K562 (cell line): ENCODE measurements at regions not wholly inside any gene's neighbourhood (a gene's known extent, or its start where the extent isn't known, plus 50 kb on each side); places are given as distances from the start of the nearest gene placed in this dataset.

ENCODE experiments used
- CTCF ChIP-seq, 3 experiments: IDR thresholded peaks in 2 of 3; conservative IDR thresholded peaks in 1 of 3; 2 replicates each; pipeline ENCODE4 v1.5.1; 2011 to 2012; ENCODE audit warnings: low read length in 3 of 3, mild to moderate bottlenecking in 3 of 3, control low read depth in 2 of 3, improper control_type of control experiment in 1 of 3, inconsistent platforms in 1 of 3, low read depth in 1 of 3, mixed read lengths in 1 of 3, moderate library complexity in 1 of 3; ENCODE audit not compliant: insufficient read depth in 2 of 3
- JUN ChIP-seq, 2 experiments: sonication (generic) in 1 of 2; formaldehyde crosslinking in 1 of 2; IDR thresholded peaks; 2 replicates each; pipeline versions ENCODE4 v1.6.1 to v1.8.0; 2012 to 2022; ENCODE audit warnings: borderline replicate concordance in 2 of 2, mild to moderate bottlenecking in 2 of 2, improper control_type of control experiment in 1 of 2, low read depth in 1 of 2, low read length in 1 of 2, missing genetic modification reagents in 1 of 2
- MAX ChIP-seq: sonication (generic); formaldehyde crosslinking; IDR thresholded peaks from 2 replicates; pipeline ENCODE4 v1.9.0; 2022; ENCODE audit warnings: mild to moderate bottlenecking, missing genetic modification reagents
- POLR2AphosphoS2 ChIP-seq: IDR thresholded peaks from 2 replicates; pipeline ENCODE4 v1.6.1; 2012; ENCODE audit warnings: low read length, improper control_type of control experiment
- POLR2AphosphoS5 ChIP-seq: IDR thresholded peaks from 2 replicates; pipeline ENCODE4 v1.6.1; 2011; ENCODE audit warnings: mild to moderate bottlenecking, low read depth, low read length, moderate library complexity; ENCODE audit not compliant: control insufficient read depth, insufficient read depth
- RB1 ChIP-seq: fragments of 450-650 bp; IDR thresholded peaks from 2 replicates; pipeline ENCODE4 v1.6.1; 2017; ENCODE audit warnings: low read depth, mild to moderate bottlenecking
- SP2 ChIP-seq: IDR thresholded peaks from 2 replicates; pipeline ENCODE4 v1.6.1; 2011; ENCODE audit warnings: mild to moderate bottlenecking, low read depth, low read length, moderate library complexity; ENCODE audit not compliant: poor library complexity, severe bottlenecking; ENCODE audit errors: extremely low read depth
- USF1 ChIP-seq: sonication (generic); formaldehyde crosslinking; IDR thresholded peaks from 2 replicates; pipeline ENCODE4 v1.9.0; 2022; ENCODE audit warnings: mild to moderate bottlenecking, missing genetic modification reagents
- ZNF134 ChIP-seq: fragments of 250-450 bp; sonication (Bioruptor Pico); conservative IDR thresholded peaks from 2 replicates; pipeline ENCODE4 v1.4.0; 2020

GRCh38 chr21:16588433-16588860 is 858.7 kb downstream of the USP25 start:
- no peak for TF ChIP-seq SP2
- no peak for TF ChIP-seq RB1
- TF ChIP-seq ZNF134 (CRISPR knock-in tag), result no peak
- TF ChIP-seq POLR2AphosphoS2, result no peak
- TF ChIP-seq MAX, result no peak
- TF ChIP-seq CTCF (IDR thresholded peaks at IDR 0.05 in 2 of 3, conservative IDR thresholded peaks at IDR 0.05 in 1 of 3; ENCODE audit: insufficient read depth in 2 of 3, low read depth in 1 of 3, low read length in 3 of 3), result no peak
- no peak for TF ChIP-seq POLR2AphosphoS5
- TF ChIP-seq JUN (IDR thresholded peaks at IDR 0.05; ENCODE audit: borderline replicate concordance, low read depth, low read length), result no peak
- no peak for TF ChIP-seq JUN (CRISPR knock-in tag; IDR thresholded peaks at IDR 0.05; ENCODE audit: borderline replicate concordance)
- TF ChIP-seq USF1 (CRISPR knock-in tag), result no peak
